HCT116 (cell line): ENCODE measurements at regions not wholly inside any gene's neighbourhood (a gene's known extent, or its start where the extent isn't known, plus 50 kb on each side); places are given as distances from the start of the nearest gene placed in this dataset.

ENCODE experiments used
- ATAC-seq: fragments of 200-7000 bp; cut with Tn5 transposase; 2 replicates; pipeline ENCODE4 v1.9.1; 2020; ENCODE audit warnings: mild to moderate bottlenecking, moderate library complexity
- BruUV-seq: library from RNA; stranded (reverse); fragments of 400-500 nt; replicated peaks from 2 replicates; lab custom pipeline; 2021; lab: Mats Ljungman, UMichigan
- CTCF ChIA-PET: fragments of 300-600 bp; sonication (Branson Sonifier 250); formaldehyde crosslinking; loops from one replicate; lab custom pipeline; 2021; ENCODE audit warnings: antibody characterized with exemption; lab: Charles Lee
- POLR2A ChIA-PET: fragments of 300-600, 350-600 bp; sonication (Branson Sonifier 250); formaldehyde crosslinking; loops from one replicate; lab custom pipeline; 2021; ENCODE audit warnings: antibody characterized with exemption; lab: Charles Lee
- RAD21 ChIA-PET, 2 experiments: fragments of 300-600 bp; sonication (Branson Sonifier 250); formaldehyde crosslinking; loops; one replicate each; lab custom pipeline; 2023; ENCODE audit warnings: low total read pairs in 2 of 2; ENCODE audit not compliant: uncharacterized antibody in 2 of 2, unreplicated experiment in 2 of 2, low non-redundant PET in 1 of 2; lab: Charles Lee
- DNase-seq: peaks from one replicate; pipeline ENCODE4 v3.0.0-alpha.2; 2010; ENCODE audit warnings: low read depth, low spot score
- H2AFZ ChIP-seq: fragments of 200-600 bp; shearing (Covaris generic), sonication (generic); 2 replicates; pipeline ENCODE4 v1.6.1; 2017; ENCODE audit warnings: low read depth, mixed run types, mixed read lengths, antibody characterized with exemption, low read length; ENCODE audit not compliant: poor library complexity, severe bottlenecking
- H3K27ac ChIP-seq: 2 replicates; pipeline ENCODE4 v1.5.1; 2012; ENCODE audit warnings: low read depth, low read length
- H3K27me3 ChIP-seq: fragments of 200-600 bp; sonication (generic); 2 replicates; pipeline ENCODE4 v1.6.1; 2016; ENCODE audit warnings: mixed run types, low read length, mixed read lengths; ENCODE audit not compliant: insufficient read depth
- H3K36me3 ChIP-seq, 2 experiments: fragments of 200-500 bp in 1 of 2; fragments of 200-600 bp in 1 of 2; sonication (Bioruptor generic) in 1 of 2; sonication (generic) in 1 of 2; 2 replicates each; pipeline versions ENCODE4 v1.5.1 to v1.6.1; 2014 to 2016; ENCODE audit warnings: low read length in 2 of 2, inconsistent platforms in 1 of 2, mixed read lengths in 1 of 2, mixed run types in 1 of 2; ENCODE audit not compliant: insufficient read depth in 2 of 2, control insufficient read depth in 1 of 2
- H3K4me1 ChIP-seq, 2 experiments: fragments of 200-600 bp in 1 of 2; sonication (generic) in 1 of 2; 2 replicates each; pipeline versions ENCODE4 v1.5.1 to v1.6.1; 2012 to 2017; ENCODE audit warnings: low read length in 2 of 2, inconsistent platforms in 1 of 2, mild to moderate bottlenecking in 1 of 2, mixed read lengths in 1 of 2, mixed run types in 1 of 2, moderate library complexity in 1 of 2; ENCODE audit not compliant: insufficient read depth in 2 of 2, control insufficient read depth in 1 of 2
- H3K4me2 ChIP-seq: fragments of 200-600 bp; sonication (generic); 2 replicates; pipeline ENCODE4 v1.6.1; 2017; ENCODE audit warnings: mixed run types, low read length, mixed read lengths
- H3K4me3 ChIP-seq, 2 experiments: fragments of 200-600 bp in 1 of 2; sonication (generic) in 1 of 2; replicated peaks in 1 of 2; 2 replicates each; pipeline ENCODE4 v1.5.1; 2011 to 2016; ENCODE audit warnings: low read length in 2 of 2, control low read depth in 1 of 2, low read depth in 1 of 2, mild to moderate bottlenecking in 1 of 2, mixed read lengths in 1 of 2, mixed run types in 1 of 2
- H3K79me2 ChIP-seq: fragments of 200-600 bp; sonication (generic); 2 replicates; pipeline ENCODE4 v1.6.1; 2017; ENCODE audit warnings: mild to moderate bottlenecking, mixed run types, low read length, moderate library complexity, mixed read lengths; ENCODE audit not compliant: insufficient read depth
- H3K9ac ChIP-seq: fragments of 200-600 bp; sonication (generic); 2 replicates; pipeline ENCODE4 v1.6.1; 2016; ENCODE audit warnings: low read length, mixed read lengths
- H3K9me2 ChIP-seq: fragments of 200-600 bp; sonication (generic), shearing (Covaris generic); 2 replicates; pipeline ENCODE4 v1.6.1; 2017; ENCODE audit warnings: mixed run types, mild to moderate bottlenecking, moderate library complexity; ENCODE audit not compliant: insufficient read depth
- H3K9me3 ChIP-seq, 2 experiments: fragments of 200-500 bp in 1 of 2; fragments of 200-600 bp in 1 of 2; sonication (Bioruptor generic) in 1 of 2; sonication (generic) in 1 of 2; 2 replicates each; pipeline ENCODE4 v1.6.1; 2014 to 2017; ENCODE audit warnings: low read length in 2 of 2, mixed read lengths in 2 of 2, inconsistent platforms in 1 of 2, low read depth in 1 of 2, mild to moderate bottlenecking in 1 of 2, mixed run types in 1 of 2, moderate library complexity in 1 of 2; ENCODE audit not compliant: control insufficient read depth in 1 of 2, insufficient read depth in 1 of 2
- H4K20me1 ChIP-seq: fragments of 200-600 bp; sonication (generic), shearing (Covaris generic); 2 replicates; pipeline ENCODE4 v1.6.1; 2017; ENCODE audit warnings: mixed run types, mild to moderate bottlenecking, moderate library complexity; ENCODE audit not compliant: insufficient read depth
- CBX3 ChIP-seq: IDR thresholded peaks from 2 replicates; pipeline ENCODE4 v1.6.1; 2012; ENCODE audit warnings: low read depth
- ELF1 ChIP-seq: IDR thresholded peaks from 2 replicates; pipeline ENCODE4 v1.6.1; 2012; ENCODE audit warnings: low read depth, borderline replicate concordance
- JUND ChIP-seq: IDR thresholded peaks from 2 replicates; pipeline ENCODE4 v1.6.1; 2012
- POLR2A ChIP-seq: IDR thresholded peaks from 2 replicates; pipeline ENCODE4 v1.7.0; 2011; ENCODE audit warnings: borderline replicate concordance; ENCODE audit not compliant: insufficient read depth, insufficient read length; ENCODE audit errors: extremely low read depth
- POLR2AphosphoS5 ChIP-seq: IDR thresholded peaks from 2 replicates; pipeline ENCODE4 v1.6.1; 2011; ENCODE audit warnings: mild to moderate bottlenecking, low read depth, low read length, moderate library complexity
- SP1 ChIP-seq: IDR thresholded peaks from 2 replicates; pipeline ENCODE4 v1.6.1; 2012; ENCODE audit warnings: low read depth
- TCF7L2 ChIP-seq: IDR thresholded peaks from 2 replicates; pipeline ENCODE4 v1.7.0; 2011; ENCODE audit warnings: borderline replicate concordance, inconsistent platforms; ENCODE audit not compliant: insufficient read depth, insufficient read length; ENCODE audit errors: extremely low read depth
- ZFX ChIP-seq: fragments of 450-650 bp; IDR thresholded peaks from 2 replicates; pipeline ENCODE4 v1.6.1; 2017
- ZNF274 ChIP-seq: fragments of 200-500 bp; sonication (Bioruptor generic); IDR thresholded peaks from 2 replicates; pipeline ENCODE4 v1.6.1; 2014; ENCODE audit warnings: mild to moderate bottlenecking, low read depth, low read length, inconsistent platforms
- intact Hi-C: fragments of 100-400 bp; cut with micrococcal nuclease; formaldehyde crosslinking; loops from 2 replicates; pipeline ENCODE4 v1.10.0; 2022
- TF ChIP-seq, protein P1 (sequence below), 3 experiments: fragments of 200-600 bp in 1 of 3; sonication (generic) in 1 of 3; IDR thresholded peaks in 2 of 3; conservative IDR thresholded peaks in 1 of 3; 2 replicates each; pipeline ENCODE4 v1.5.1; 2012 to 2017; ENCODE audit warnings: low read depth in 2 of 3, low read length in 2 of 3, antibody characterized with exemption in 1 of 3, borderline replicate concordance in 1 of 3, control low read depth in 1 of 3, mild to moderate bottlenecking in 1 of 3, mixed read lengths in 1 of 3, mixed run types in 1 of 3, moderate library complexity in 1 of 3; ENCODE audit not compliant: insufficient read depth in 1 of 3
- TF ChIP-seq, protein P2 (sequence below): IDR thresholded peaks from 2 replicates; pipeline ENCODE4 v1.6.1; 2011; ENCODE audit warnings: mild to moderate bottlenecking, low read length, moderate library complexity; ENCODE audit not compliant: insufficient replicate concordance; ENCODE audit errors: extremely low read depth
- TF ChIP-seq, protein P3 (sequence below): IDR thresholded peaks from 2 replicates; pipeline ENCODE4 v1.6.1; 2012
- TF ChIP-seq, protein P4 (sequence below): IDR thresholded peaks from 2 replicates; pipeline ENCODE4 v1.6.1; 2012

DNA sequence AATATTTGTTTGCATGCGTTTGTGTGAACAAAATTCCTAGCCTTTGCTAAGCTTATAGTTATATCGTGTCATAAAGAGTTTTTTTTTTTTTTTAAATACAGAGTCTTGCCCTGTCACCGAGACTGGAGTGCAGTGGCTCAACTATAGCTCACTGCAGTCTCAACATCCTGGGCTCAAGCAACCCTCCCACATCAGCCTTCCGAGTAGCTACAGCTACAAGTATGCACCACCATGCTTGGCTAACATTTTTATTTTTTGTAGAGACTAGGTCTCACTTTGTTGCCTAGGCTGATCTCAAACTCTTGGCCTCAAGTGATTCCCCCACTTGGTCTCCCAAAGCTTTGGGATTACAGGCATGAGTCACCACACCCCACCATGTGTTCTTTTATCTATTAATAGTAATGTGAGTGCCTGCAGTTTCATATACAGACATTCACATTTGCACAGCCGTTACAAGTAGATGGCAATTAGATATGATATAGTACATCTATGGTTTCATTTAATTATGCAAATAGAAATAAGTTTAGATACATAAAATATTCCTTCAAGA, 848.6 kb downstream of the PDCD6IP start:
- ChIA-PET POLR2A (no interaction called here), CTCF (no interaction called here)
- H3K9me2 ChIP-seq, result no peaks in the 10 kb centered on the region

More for the DNA sequence above, 848.6 kb downstream of the PDCD6IP start:
- intact Hi-C loops, result no loop called here
- no peak overlapping the region for H3K27ac ChIP-seq
- H4K20me1 ChIP-seq, result no peaks in the 10 kb centered on the region
- H3K27me3 ChIP-seq, result no peaks in the 10 kb centered on the region
- RAD21 ChIA-PET, result no interaction called here
- H3K4me2 ChIP-seq, result no peak overlapping the region
- no peaks in the 10 kb centered on the region for H3K36me3 ChIP-seq
- H3K4me3 ChIP-seq, result no peak overlapping the region
- no peak for DNase-seq
- H3K9me3 ChIP-seq, result no peaks in the 10 kb centered on the region
- no peak for ATAC-seq
- H3K4me1 ChIP-seq, result no peaks in the 10 kb centered on the region
- TF ChIP-seq, protein P1, sequence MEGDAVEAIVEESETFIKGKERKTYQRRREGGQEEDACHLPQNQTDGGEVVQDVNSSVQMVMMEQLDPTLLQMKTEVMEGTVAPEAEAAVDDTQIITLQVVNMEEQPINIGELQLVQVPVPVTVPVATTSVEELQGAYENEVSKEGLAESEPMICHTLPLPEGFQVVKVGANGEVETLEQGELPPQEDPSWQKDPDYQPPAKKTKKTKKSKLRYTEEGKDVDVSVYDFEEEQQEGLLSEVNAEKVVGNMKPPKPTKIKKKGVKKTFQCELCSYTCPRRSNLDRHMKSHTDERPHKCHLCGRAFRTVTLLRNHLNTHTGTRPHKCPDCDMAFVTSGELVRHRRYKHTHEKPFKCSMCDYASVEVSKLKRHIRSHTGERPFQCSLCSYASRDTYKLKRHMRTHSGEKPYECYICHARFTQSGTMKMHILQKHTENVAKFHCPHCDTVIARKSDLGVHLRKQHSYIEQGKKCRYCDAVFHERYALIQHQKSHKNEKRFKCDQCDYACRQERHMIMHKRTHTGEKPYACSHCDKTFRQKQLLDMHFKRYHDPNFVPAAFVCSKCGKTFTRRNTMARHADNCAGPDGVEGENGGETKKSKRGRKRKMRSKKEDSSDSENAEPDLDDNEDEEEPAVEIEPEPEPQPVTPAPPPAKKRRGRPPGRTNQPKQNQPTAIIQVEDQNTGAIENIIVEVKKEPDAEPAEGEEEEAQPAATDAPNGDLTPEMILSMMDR (IDR thresholded peaks at IDR 0.05 in 2 of 3, conservative IDR thresholded peaks at IDR 0.05 in 1 of 3; ENCODE audit: borderline replicate concordance in 1 of 3, insufficient read depth in 1 of 3, low read depth in 2 of 3, low read length in 2 of 3), result no peak
- no peak for TF ChIP-seq ELF1
- TF ChIP-seq, protein P2, sequence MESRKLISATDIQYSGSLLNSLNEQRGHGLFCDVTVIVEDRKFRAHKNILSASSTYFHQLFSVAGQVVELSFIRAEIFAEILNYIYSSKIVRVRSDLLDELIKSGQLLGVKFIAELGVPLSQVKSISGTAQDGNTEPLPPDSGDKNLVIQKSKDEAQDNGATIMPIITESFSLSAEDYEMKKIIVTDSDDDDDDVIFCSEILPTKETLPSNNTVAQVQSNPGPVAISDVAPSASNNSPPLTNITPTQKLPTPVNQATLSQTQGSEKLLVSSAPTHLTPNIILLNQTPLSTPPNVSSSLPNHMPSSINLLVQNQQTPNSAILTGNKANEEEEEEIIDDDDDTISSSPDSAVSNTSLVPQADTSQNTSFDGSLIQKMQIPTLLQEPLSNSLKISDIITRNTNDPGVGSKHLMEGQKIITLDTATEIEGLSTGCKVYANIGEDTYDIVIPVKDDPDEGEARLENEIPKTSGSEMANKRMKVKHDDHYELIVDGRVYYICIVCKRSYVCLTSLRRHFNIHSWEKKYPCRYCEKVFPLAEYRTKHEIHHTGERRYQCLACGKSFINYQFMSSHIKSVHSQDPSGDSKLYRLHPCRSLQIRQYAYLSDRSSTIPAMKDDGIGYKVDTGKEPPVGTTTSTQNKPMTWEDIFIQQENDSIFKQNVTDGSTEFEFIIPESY, result no peak
- no peak for TF ChIP-seq SP1
- TF ChIP-seq, protein P3, sequence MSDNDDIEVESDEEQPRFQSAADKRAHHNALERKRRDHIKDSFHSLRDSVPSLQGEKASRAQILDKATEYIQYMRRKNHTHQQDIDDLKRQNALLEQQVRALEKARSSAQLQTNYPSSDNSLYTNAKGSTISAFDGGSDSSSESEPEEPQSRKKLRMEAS, result no peak
- no peak for TF ChIP-seq TCF7L2
- TF ChIP-seq ZFX, result no peak
- TF ChIP-seq, protein P4, sequence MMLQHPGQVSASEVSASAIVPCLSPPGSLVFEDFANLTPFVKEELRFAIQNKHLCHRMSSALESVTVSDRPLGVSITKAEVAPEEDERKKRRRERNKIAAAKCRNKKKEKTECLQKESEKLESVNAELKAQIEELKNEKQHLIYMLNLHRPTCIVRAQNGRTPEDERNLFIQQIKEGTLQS, result no peak
- no peak for TF ChIP-seq CBX3
- no peak for TF ChIP-seq ZNF274
- no peak for TF ChIP-seq POLR2A
- TF ChIP-seq JUND, result no peak
- TF ChIP-seq POLR2AphosphoS5, result no peak
- TF ChIP-seq, all 23 proteins: peak for 0
- Histone ChIP-seq H3K79me2 (no peaks in the 10 kb centered on the region), H3K9ac (no peak overlapping the region), H2AFZ (no peak overlapping the region)
- BruUV-seq, result no TSS peak
